ENCODE measurements at regions not wholly inside any gene's neighbourhood (a gene's known extent, or its start where the extent isn't known, plus 50 kb on each side); places are given as distances from the start of the nearest gene placed in this dataset.

DNA sequence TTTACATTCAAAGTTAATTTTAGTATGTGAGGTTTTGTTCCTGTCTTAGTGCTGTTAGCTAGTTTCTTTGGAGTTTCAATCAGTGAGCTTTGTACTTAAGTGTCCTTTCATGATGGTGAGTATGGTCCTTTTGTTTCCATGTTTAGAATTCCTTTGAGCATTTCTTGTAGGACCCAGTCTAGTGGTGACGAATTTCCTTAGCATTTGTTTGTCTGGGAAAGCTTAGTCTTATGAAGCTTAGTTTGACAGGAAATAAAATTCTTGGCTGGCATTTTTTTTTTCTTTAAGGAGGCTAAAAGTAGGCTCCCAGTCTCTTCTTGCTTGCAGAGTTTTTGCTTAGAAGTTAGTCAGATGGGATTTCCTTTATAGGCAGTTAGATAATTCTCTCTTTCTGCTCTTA is 209.2 kb upstream of the SEMA3C start:
- Mint-ChIP-seq H3K4me3 (no peak overlapping the region), H3K36me3 (no peaks in the 10 kb centered on the region), H3K27me3 (no peaks in the 10 kb centered on the region), H3K27ac (no peak overlapping the region), H3K9me3 (peaks cover 5 to 46% (median 19%) of the 10 kb centered on the region in 7 donors), H3K4me1 (no peaks in the 10 kb centered on the region)
- Histone ChIP-seq H3K4me1 (ENCODE audit: control insufficient read depth, insufficient read depth, low read length, poor library complexity, severe bottlenecking) (no peaks in the 10 kb centered on the region), H3K9me3 (ENCODE audit: control insufficient read depth in 2 of 2, low read length in 2 of 2) (peaks cover 6 to 23% of the 10 kb centered on the region in 2 experiments), H3K27me3 (ENCODE audit: control insufficient read depth, insufficient read depth, low read length) (no peaks in the 10 kb centered on the region), H3K27ac (ENCODE audit: insufficient read depth, low read length, poor library complexity, severe bottlenecking) (no peak overlapping the region), H3K4me3 (ENCODE audit: low read depth, low read length) (no peak overlapping the region), H3K36me3 (ENCODE audit: control insufficient read depth, insufficient read depth, low read length) (no peaks in the 10 kb centered on the region)
- no peak for ATAC-seq (ENCODE audit: low read depth in 2 of 2)
- no peak for DNase-seq

DNA sequence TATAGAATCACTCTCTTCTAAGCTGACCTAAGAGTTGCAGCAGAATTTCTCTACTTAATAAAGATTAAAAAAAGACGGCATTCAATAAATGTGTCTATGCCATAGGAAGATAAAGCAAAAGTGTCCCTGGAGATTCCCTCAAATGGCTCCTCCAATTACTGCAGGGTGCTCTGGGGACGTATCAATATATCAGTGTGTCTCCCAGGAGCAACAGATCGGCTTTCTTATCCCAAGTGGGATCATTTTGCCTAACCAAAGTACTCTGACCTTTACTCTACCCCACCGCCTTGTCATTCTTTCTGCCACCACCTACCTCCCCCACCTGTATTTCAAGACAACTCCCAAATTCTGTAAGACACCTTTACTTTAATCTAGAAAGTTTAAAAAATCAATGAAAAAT is 202.0 kb upstream of the SEMA3C start:
- no peak overlapping the region for H3K27ac ChIP-seq (ENCODE audit: insufficient read depth, low read length, poor library complexity, severe bottlenecking)
- H3K4me1 ChIP-seq (ENCODE audit: control insufficient read depth, insufficient read depth, low read length, poor library complexity, severe bottlenecking) = no peaks in the 10 kb centered on the region
- no peaks in the 10 kb centered on the region for H3K36me3 Mint-ChIP-seq
- DNase-seq (no peak), ATAC-seq (ENCODE audit: low read depth in 2 of 2) (no peak)
- no peak overlapping the region for H3K4me3 ChIP-seq (ENCODE audit: low read depth, low read length)
- H3K27me3 ChIP-seq (ENCODE audit: control insufficient read depth, insufficient read depth, low read length) = no peaks in the 10 kb centered on the region
- H3K27ac Mint-ChIP-seq = no peak overlapping the region
- H3K27me3 Mint-ChIP-seq = no peaks in the 10 kb centered on the region
- peaks cover 0 to 2% of the 10 kb centered on the region in 2 experiments for H3K9me3 ChIP-seq (ENCODE audit: control insufficient read depth in 2 of 2, low read length in 2 of 2)
- no peaks in the 10 kb centered on the region for H3K36me3 ChIP-seq (ENCODE audit: control insufficient read depth, insufficient read depth, low read length)
- no peak overlapping the region for H3K4me3 Mint-ChIP-seq
- no peaks in the 10 kb centered on the region for H3K4me1 Mint-ChIP-seq
- peaks cover 5 to 32% (median 9%) of the 10 kb centered on the region in 7 donors for H3K9me3 Mint-ChIP-seq

- H3K27ac ChIP-seq (ENCODE audit: insufficient read depth, low read length, poor library complexity, severe bottlenecking) = no peak overlapping the region
- no peaks in the 10 kb centered on the region for H3K36me3 ChIP-seq (ENCODE audit: control insufficient read depth, insufficient read depth, low read length)
- ATAC-seq (ENCODE audit: low read depth in 2 of 2) = no peak
- H3K4me1 ChIP-seq (ENCODE audit: control insufficient read depth, insufficient read depth, low read length, poor library complexity, severe bottlenecking) = no peaks in the 10 kb centered on the region
- Mint-ChIP-seq H3K4me3 (no peak overlapping the region), H3K9me3 (peaks cover 4 to 25% (median 9%) of the 10 kb centered on the region in 7 donors), H3K27ac (no peak overlapping the region), H3K36me3 (no peaks in the 10 kb centered on the region), H3K4me1 (no peaks in the 10 kb centered on the region), H3K27me3 (no peaks in the 10 kb centered on the region)
- no peaks in the 10 kb centered on the region for H3K27me3 ChIP-seq (ENCODE audit: control insufficient read depth, insufficient read depth, low read length)
- no peak overlapping the region for H3K4me3 ChIP-seq (ENCODE audit: low read depth, low read length)
- H3K9me3 ChIP-seq (ENCODE audit: control insufficient read depth in 2 of 2, low read length in 2 of 2) = peaks cover 0 to 2% of the 10 kb centered on the region in 2 experiments
- DNase-seq = no peak
Measured at GRCh38 chr7:81120111-81120510, 201.3 kb upstream of the SEMA3C start.

DNA sequence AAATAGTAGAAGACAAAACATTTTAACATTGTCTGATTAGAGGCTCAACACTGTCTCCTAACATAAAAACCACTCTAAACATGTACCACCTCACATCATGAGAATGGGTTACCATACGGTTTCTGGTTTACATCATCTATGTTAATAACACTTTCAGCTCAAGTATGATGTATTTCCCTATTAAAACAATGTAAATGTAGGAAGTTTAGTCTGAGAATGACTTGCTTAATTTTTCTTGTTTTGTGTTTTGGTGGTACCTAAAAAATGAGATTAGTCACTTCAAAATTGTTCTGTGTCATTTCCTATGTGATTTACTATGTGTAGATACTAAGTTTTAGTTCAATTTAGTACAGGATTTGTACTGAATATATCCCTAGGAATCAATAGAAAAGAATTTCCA is 195.8 kb upstream of the SEMA3C start:
- H3K4me3 Mint-ChIP-seq = no peak overlapping the region
- no peaks in the 10 kb centered on the region for H3K4me1 Mint-ChIP-seq
- DNase-seq (no peak), ATAC-seq (ENCODE audit: low read depth in 2 of 2) (no peak)
- no peak overlapping the region for H3K27ac ChIP-seq (ENCODE audit: insufficient read depth, low read length, poor library complexity, severe bottlenecking)
- no peaks in the 10 kb centered on the region for H3K27me3 Mint-ChIP-seq
- H3K9me3 ChIP-seq (ENCODE audit: control insufficient read depth in 2 of 2, low read length in 2 of 2) = no peaks in the 10 kb centered on the region
- no peaks in the 10 kb centered on the region for H3K4me1 ChIP-seq (ENCODE audit: control insufficient read depth, insufficient read depth, low read length, poor library complexity, severe bottlenecking)
- no peaks in the 10 kb centered on the region for H3K36me3 Mint-ChIP-seq
- H3K4me3 ChIP-seq (ENCODE audit: low read depth, low read length) = no peak overlapping the region
- no peaks in the 10 kb centered on the region for H3K27me3 ChIP-seq (ENCODE audit: control insufficient read depth, insufficient read depth, low read length)
- H3K36me3 ChIP-seq (ENCODE audit: control insufficient read depth, insufficient read depth, low read length) = no peaks in the 10 kb centered on the region
- H3K27ac Mint-ChIP-seq = no peak overlapping the region
- H3K9me3 Mint-ChIP-seq = peaks cover 5 to 18% (median 7%) of the 10 kb centered on the region in 7 donors

GRCh38 chr7:81112731-81113130 is 193.9 kb upstream of the SEMA3C start:
- H3K27ac ChIP-seq (ENCODE audit: insufficient read depth, low read length, poor library complexity, severe bottlenecking) = no peak overlapping the region
- Mint-ChIP-seq H3K4me3 (no peak overlapping the region), H3K27ac (no peak overlapping the region), H3K27me3 (no peaks in the 10 kb centered on the region), H3K36me3 (no peaks in the 10 kb centered on the region), H3K4me1 (no peaks in the 10 kb centered on the region), H3K9me3 (peaks cover 4 to 18% (median 8%) of the 10 kb centered on the region in 7 donors)
- H3K27me3 ChIP-seq (ENCODE audit: control insufficient read depth, insufficient read depth, low read length) = no peaks in the 10 kb centered on the region
- H3K9me3 ChIP-seq (ENCODE audit: control insufficient read depth in 2 of 2, low read length in 2 of 2) = no peaks in the 10 kb centered on the region
- H3K36me3 ChIP-seq (ENCODE audit: control insufficient read depth, insufficient read depth, low read length) = no peaks in the 10 kb centered on the region
- H3K4me3 ChIP-seq (ENCODE audit: low read depth, low read length) = no peak overlapping the region
- ATAC-seq (ENCODE audit: low read depth in 2 of 2) = no peak
- H3K4me1 ChIP-seq (ENCODE audit: control insufficient read depth, insufficient read depth, low read length, poor library complexity, severe bottlenecking) = no peaks in the 10 kb centered on the region
- no peak for DNase-seq

DNA sequence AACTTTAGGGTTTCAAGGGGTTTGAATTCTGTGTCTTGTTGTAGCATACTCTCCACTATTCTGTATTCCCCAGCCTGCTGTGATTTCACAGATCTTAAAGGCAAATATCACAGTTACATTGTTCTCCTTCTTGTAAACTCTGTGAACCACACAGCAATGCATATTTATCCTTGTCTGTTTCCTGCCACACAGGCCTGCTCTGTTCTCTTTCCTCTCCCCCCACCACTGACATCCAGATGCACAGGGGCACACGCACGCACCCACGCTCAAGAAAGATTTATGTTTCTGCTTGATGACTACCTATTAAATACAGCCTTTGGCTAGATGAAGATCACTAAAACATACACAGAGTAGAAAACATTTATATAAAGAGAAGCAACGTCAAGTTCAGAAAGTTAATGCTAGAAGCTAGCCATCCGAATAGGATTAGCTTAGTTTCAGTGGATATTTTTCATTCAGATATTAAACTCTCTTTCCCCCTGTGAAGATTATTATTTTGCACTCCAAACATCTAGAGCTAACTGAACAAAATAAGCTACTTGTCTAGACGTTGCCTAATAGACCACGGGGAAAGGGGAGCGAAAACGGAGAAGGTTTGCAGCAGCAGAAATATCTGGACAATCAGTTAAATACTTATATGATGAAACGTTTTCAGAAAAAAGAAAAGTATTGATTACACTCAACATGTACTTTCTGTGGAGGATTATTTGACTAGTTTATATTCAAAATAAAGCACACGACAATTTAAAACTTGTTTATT is 193.1 kb upstream of the SEMA3C start:
- H3K27me3 ChIP-seq (ENCODE audit: control insufficient read depth, insufficient read depth, low read length) = no peaks in the 10 kb centered on the region
- Mint-ChIP-seq H3K36me3 (no peaks in the 10 kb centered on the region), H3K27me3 (no peaks in the 10 kb centered on the region), H3K27ac (no peak overlapping the region), H3K4me3 (no peak overlapping the region), H3K4me1 (no peaks in the 10 kb centered on the region), H3K9me3 (peaks cover 1 to 16% (median 5%) of the 10 kb centered on the region in 7 donors)
- ATAC-seq (ENCODE audit: low read depth in 2 of 2) = no peak
- no peak for DNase-seq
- H3K4me1 ChIP-seq (ENCODE audit: control insufficient read depth, insufficient read depth, low read length, poor library complexity, severe bottlenecking) = no peaks in the 10 kb centered on the region
- no peak overlapping the region for H3K27ac ChIP-seq (ENCODE audit: insufficient read depth, low read length, poor library complexity, severe bottlenecking)
- H3K9me3 ChIP-seq (ENCODE audit: control insufficient read depth in 2 of 2, low read length in 2 of 2) = no peaks in the 10 kb centered on the region
- no peaks in the 10 kb centered on the region for H3K36me3 ChIP-seq (ENCODE audit: control insufficient read depth, insufficient read depth, low read length)
- H3K4me3 ChIP-seq (ENCODE audit: low read depth, low read length) = no peak overlapping the region

DNA sequence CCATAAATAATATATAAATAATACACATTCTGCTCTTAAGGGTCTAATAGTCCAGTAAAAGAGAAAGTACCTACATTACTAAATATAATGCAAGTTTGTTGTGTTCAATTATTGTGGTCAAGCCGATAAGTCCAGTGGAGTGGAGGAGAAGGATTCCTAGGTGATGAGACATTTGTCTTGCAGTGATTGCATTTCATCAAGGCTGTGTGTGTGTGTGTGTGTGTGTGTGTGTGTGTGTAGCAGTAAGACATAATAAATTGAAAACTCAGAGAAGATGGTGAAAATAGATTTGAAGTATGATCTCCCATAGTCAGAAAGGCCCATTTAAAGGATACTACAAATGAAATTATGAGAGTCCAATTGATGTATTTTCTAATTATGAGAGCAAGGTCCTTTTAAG is 192.5 kb upstream of the SEMA3C start:
- Histone ChIP-seq H3K27ac (ENCODE audit: insufficient read depth, low read length, poor library complexity, severe bottlenecking) (no peak overlapping the region), H3K36me3 (ENCODE audit: control insufficient read depth, insufficient read depth, low read length) (no peaks in the 10 kb centered on the region), H3K4me3 (ENCODE audit: low read depth, low read length) (no peak overlapping the region), H3K4me1 (ENCODE audit: control insufficient read depth, insufficient read depth, low read length, poor library complexity, severe bottlenecking) (no peaks in the 10 kb centered on the region), H3K27me3 (ENCODE audit: control insufficient read depth, insufficient read depth, low read length) (no peaks in the 10 kb centered on the region), H3K9me3 (ENCODE audit: control insufficient read depth in 2 of 2, low read length in 2 of 2) (no peaks in the 10 kb centered on the region)
- H3K27me3 Mint-ChIP-seq = no peaks in the 10 kb centered on the region
- H3K36me3 Mint-ChIP-seq = no peaks in the 10 kb centered on the region
- H3K9me3 Mint-ChIP-seq = peaks cover 1 to 16% (median 5%) of the 10 kb centered on the region in 7 donors
- ATAC-seq (ENCODE audit: low read depth in 2 of 2) = no peak
- no peak overlapping the region for H3K27ac Mint-ChIP-seq
- DNase-seq = no peak
- no peak overlapping the region for H3K4me3 Mint-ChIP-seq
- H3K4me1 Mint-ChIP-seq = no peaks in the 10 kb centered on the region

DNA sequence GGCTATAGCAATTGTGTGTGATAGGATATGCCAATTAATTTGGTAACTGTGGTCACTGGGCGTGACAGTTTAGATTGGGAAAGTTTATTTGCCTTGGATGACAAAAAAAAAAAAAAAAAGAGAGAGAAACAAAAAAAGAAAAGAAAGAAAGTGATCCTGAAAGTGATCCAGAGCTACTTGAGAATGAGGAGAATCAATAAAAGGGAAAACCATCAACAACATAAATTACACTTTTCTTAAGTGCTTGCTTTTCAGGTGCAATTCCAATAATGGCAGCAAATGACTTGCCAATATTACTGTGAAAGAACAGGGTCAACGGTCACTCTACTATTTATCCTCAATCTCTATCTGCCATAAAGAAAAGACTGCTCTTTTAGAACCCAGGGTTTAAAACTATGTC is 191.8 kb upstream of the SEMA3C start:
- DNase-seq (no peak), ATAC-seq (ENCODE audit: low read depth in 2 of 2) (no peak)
- H3K9me3 Mint-ChIP-seq = peaks cover 1 to 16% (median 4%) of the 10 kb centered on the region in 7 donors
- no peaks in the 10 kb centered on the region for H3K4me1 ChIP-seq (ENCODE audit: control insufficient read depth, insufficient read depth, low read length, poor library complexity, severe bottlenecking)
- H3K36me3 Mint-ChIP-seq = no peaks in the 10 kb centered on the region
- H3K4me1 Mint-ChIP-seq = no peaks in the 10 kb centered on the region
- no peak overlapping the region for H3K27ac Mint-ChIP-seq
- no peaks in the 10 kb centered on the region for H3K9me3 ChIP-seq (ENCODE audit: control insufficient read depth in 2 of 2, low read length in 2 of 2)
- H3K27ac ChIP-seq (ENCODE audit: insufficient read depth, low read length, poor library complexity, severe bottlenecking) = no peak overlapping the region
- H3K36me3 ChIP-seq (ENCODE audit: control insufficient read depth, insufficient read depth, low read length) = no peaks in the 10 kb centered on the region
- H3K4me3 Mint-ChIP-seq = no peak overlapping the region
- no peaks in the 10 kb centered on the region for H3K27me3 ChIP-seq (ENCODE audit: control insufficient read depth, insufficient read depth, low read length)
- H3K27me3 Mint-ChIP-seq = no peaks in the 10 kb centered on the region
- H3K4me3 ChIP-seq (ENCODE audit: low read depth, low read length) = no peak overlapping the region

All from CD4-positive, CD25-positive, alpha-beta regulatory T cell (primary cell).